ENCODE measurements at regions not wholly inside any gene's neighbourhood (a gene's known extent, or its start where the extent isn't known, plus 50 kb on each side); places are given as distances from the start of the nearest gene placed in this dataset.

DNA sequence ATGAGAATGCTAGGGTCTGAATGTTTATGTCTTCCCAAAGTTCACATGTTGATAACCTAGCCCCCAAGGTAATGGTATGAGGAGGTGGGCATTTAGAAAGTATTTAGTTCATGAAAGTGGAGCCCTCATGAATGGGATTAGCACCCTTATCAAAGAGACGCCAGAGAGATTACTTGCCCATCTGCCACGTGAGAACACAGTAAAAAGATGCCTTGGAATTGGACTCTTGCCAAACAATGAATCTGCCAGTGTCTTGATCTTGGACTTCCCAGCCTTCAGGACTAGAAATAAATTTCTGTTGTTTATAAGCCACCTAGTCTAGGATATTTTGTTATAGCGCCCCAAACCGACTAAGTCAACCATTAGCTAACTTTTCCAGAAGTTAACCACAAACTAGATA lies 92.0 kb upstream of the SLC38A4 start:
- intact Hi-C loops (cut with micrococcal nuclease; ENCODE audit: unreplicated experiment) = no loop called here

DNA sequence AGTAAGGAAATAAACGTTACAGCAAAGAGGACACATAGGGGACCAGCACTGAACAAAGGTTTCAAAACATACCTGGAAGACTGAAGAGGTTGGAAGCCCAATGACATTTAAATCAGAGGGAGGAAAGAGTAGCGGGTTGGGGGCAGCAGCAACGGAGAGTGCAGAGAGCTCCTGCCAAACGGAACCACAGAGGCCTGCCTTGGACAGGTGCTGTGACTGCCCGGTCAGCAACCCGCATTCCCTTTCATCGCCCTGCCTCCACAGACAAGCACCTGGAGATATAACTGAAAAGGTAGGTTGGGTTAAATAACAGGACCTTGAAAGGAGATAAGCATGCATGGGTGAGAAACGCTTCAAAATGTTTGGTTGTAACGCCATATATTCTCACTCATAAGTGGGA lies 92.8 kb upstream of the SLC38A4 start:
- Mint-ChIP-seq H3K4me3 (ENCODE audit: low read depth, unreplicated experiment) (no peak overlapping the region), H3K4me1 (ENCODE audit: low read depth, unreplicated experiment) (no peaks in the 10 kb centered on the region), H3K27ac (ENCODE audit: unreplicated experiment) (no peak overlapping the region), H3K36me3 (ENCODE audit: insufficient read depth, unreplicated experiment) (peaks cover 5% of the 10 kb centered on the region), H3K27me3 (ENCODE audit: unreplicated experiment) (no peaks in the 10 kb centered on the region), H3K9me3 (ENCODE audit: low read depth, unreplicated experiment) (no peaks in the 10 kb centered on the region)
- intact Hi-C loops (cut with micrococcal nuclease; ENCODE audit: unreplicated experiment) = no loop called here
- DNase-seq = no peak
- CTCF ChIA-PET = no interaction called here
- BruUV-seq (replicated peaks) = no TSS peak
- TF ChIP-seq, protein P1, sequence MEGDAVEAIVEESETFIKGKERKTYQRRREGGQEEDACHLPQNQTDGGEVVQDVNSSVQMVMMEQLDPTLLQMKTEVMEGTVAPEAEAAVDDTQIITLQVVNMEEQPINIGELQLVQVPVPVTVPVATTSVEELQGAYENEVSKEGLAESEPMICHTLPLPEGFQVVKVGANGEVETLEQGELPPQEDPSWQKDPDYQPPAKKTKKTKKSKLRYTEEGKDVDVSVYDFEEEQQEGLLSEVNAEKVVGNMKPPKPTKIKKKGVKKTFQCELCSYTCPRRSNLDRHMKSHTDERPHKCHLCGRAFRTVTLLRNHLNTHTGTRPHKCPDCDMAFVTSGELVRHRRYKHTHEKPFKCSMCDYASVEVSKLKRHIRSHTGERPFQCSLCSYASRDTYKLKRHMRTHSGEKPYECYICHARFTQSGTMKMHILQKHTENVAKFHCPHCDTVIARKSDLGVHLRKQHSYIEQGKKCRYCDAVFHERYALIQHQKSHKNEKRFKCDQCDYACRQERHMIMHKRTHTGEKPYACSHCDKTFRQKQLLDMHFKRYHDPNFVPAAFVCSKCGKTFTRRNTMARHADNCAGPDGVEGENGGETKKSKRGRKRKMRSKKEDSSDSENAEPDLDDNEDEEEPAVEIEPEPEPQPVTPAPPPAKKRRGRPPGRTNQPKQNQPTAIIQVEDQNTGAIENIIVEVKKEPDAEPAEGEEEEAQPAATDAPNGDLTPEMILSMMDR (IDR thresholded peaks at IDR 0.05; ENCODE audit: unreplicated experiment) = no peak

More for the DNA sequence above, 92.0 kb upstream of the SLC38A4 start:
- Mint-ChIP-seq H3K4me3 (ENCODE audit: low read depth, unreplicated experiment) (no peak overlapping the region), H3K27me3 (ENCODE audit: unreplicated experiment) (no peaks in the 10 kb centered on the region), H3K9me3 (ENCODE audit: low read depth, unreplicated experiment) (no peaks in the 10 kb centered on the region), H3K27ac (ENCODE audit: unreplicated experiment) (no peak overlapping the region), H3K4me1 (ENCODE audit: low read depth, unreplicated experiment) (no peaks in the 10 kb centered on the region), H3K36me3 (ENCODE audit: insufficient read depth, unreplicated experiment) (peaks cover 5% of the 10 kb centered on the region)
- TF ChIP-seq, protein P1 (IDR thresholded peaks at IDR 0.05; ENCODE audit: unreplicated experiment) = no peak
- CTCF ChIA-PET = no interaction called here
- no peak for DNase-seq
- BruUV-seq (replicated peaks) = no TSS peak

- no peak overlapping the region for H3K27ac Mint-ChIP-seq (ENCODE audit: unreplicated experiment)
- no peaks in the 10 kb centered on the region for H3K36me3 Mint-ChIP-seq (ENCODE audit: insufficient read depth, unreplicated experiment)
- intact Hi-C loops (cut with micrococcal nuclease; ENCODE audit: unreplicated experiment) = no loop called here
- no peaks in the 10 kb centered on the region for H3K9me3 Mint-ChIP-seq (ENCODE audit: low read depth, unreplicated experiment)
- H3K4me1 Mint-ChIP-seq (ENCODE audit: low read depth, unreplicated experiment) = no peaks in the 10 kb centered on the region
- TF ChIP-seq, protein P1 (IDR thresholded peaks at IDR 0.05; ENCODE audit: unreplicated experiment) = no peak
- no peak for DNase-seq
- H3K27me3 Mint-ChIP-seq (ENCODE audit: unreplicated experiment) = no peaks in the 10 kb centered on the region
- H3K4me3 Mint-ChIP-seq (ENCODE audit: low read depth, unreplicated experiment) = no peak overlapping the region
- no TSS peak for BruUV-seq (replicated peaks)
- CTCF ChIA-PET = no interaction called here
These were observed 94.0 kb upstream of the SLC38A4 start for GRCh38 chr12:46919666-46920400.

DNA sequence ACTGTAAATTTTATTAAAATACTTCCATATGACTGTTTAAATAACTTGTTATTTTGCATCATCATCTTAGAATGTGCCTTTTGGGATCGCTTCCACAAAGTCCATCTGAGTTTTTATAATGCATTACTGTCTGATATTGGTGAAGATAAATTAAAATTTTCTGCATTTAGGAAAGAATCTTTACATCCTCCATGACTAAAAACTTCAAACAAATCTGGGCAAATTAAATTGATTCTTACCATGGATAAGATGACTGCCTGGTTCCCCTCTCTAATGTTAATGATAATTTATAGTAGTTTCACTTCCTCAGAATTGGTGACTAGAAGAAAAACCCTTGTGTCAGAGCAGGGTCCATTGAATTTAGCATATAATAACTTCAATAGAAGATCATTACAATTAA lies 94.7 kb upstream of the SLC38A4 start:
- CTCF ChIA-PET = no interaction called here
- H3K27ac Mint-ChIP-seq (ENCODE audit: unreplicated experiment) = no peak overlapping the region
- H3K27me3 Mint-ChIP-seq (ENCODE audit: unreplicated experiment) = no peaks in the 10 kb centered on the region
- no peaks in the 10 kb centered on the region for H3K36me3 Mint-ChIP-seq (ENCODE audit: insufficient read depth, unreplicated experiment)
- no peaks in the 10 kb centered on the region for H3K4me1 Mint-ChIP-seq (ENCODE audit: low read depth, unreplicated experiment)
- H3K9me3 Mint-ChIP-seq (ENCODE audit: low read depth, unreplicated experiment) = no peaks in the 10 kb centered on the region
- TF ChIP-seq, protein P1 (IDR thresholded peaks at IDR 0.05; ENCODE audit: unreplicated experiment) = no peak
- no peak overlapping the region for H3K4me3 Mint-ChIP-seq (ENCODE audit: low read depth, unreplicated experiment)
- DNase-seq = no peak
- no TSS peak for BruUV-seq (replicated peaks)
- intact Hi-C loops (cut with micrococcal nuclease; ENCODE audit: unreplicated experiment) = no loop called here
